ENCODE measurements at regions not wholly inside any gene's neighbourhood (a gene's known extent, or its start where the extent isn't known, plus 50 kb on each side); places are given as distances from the start of the nearest gene placed in this dataset.

DNA sequence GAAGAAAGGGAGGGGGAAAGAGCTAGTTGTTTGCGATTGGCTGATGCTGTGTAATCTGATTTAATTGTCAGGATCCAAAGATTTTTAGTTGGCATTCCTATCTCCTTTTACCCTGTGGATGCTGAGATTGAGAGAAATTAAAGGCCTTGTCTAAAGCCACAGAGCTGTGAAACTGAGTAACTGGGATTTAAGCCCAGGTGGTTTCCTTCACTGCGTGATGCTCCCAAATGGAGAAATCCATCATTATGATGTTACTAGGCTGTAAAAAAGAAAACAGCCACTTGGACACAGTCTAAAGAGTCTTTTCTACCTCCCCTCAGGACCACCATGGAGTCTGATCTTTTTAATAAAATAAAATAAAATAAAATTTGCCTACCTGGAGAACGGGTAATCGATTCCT lies 883.0 kb upstream of the NR2F2 start:
- TF ChIP-seq, protein P1, sequence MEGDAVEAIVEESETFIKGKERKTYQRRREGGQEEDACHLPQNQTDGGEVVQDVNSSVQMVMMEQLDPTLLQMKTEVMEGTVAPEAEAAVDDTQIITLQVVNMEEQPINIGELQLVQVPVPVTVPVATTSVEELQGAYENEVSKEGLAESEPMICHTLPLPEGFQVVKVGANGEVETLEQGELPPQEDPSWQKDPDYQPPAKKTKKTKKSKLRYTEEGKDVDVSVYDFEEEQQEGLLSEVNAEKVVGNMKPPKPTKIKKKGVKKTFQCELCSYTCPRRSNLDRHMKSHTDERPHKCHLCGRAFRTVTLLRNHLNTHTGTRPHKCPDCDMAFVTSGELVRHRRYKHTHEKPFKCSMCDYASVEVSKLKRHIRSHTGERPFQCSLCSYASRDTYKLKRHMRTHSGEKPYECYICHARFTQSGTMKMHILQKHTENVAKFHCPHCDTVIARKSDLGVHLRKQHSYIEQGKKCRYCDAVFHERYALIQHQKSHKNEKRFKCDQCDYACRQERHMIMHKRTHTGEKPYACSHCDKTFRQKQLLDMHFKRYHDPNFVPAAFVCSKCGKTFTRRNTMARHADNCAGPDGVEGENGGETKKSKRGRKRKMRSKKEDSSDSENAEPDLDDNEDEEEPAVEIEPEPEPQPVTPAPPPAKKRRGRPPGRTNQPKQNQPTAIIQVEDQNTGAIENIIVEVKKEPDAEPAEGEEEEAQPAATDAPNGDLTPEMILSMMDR (IDR thresholded peaks at IDR 0.05; ENCODE audit: borderline replicate concordance, control extremely low read depth, extremely low read depth, insufficient read depth, missing control alignments): no peak
- DNase-seq (ENCODE audit: low spot score): no peak
- in situ Hi-C loops (cut with MboI; ENCODE audit: low sequenced_read_pairs, unreplicated experiment): no loop called here

DNA sequence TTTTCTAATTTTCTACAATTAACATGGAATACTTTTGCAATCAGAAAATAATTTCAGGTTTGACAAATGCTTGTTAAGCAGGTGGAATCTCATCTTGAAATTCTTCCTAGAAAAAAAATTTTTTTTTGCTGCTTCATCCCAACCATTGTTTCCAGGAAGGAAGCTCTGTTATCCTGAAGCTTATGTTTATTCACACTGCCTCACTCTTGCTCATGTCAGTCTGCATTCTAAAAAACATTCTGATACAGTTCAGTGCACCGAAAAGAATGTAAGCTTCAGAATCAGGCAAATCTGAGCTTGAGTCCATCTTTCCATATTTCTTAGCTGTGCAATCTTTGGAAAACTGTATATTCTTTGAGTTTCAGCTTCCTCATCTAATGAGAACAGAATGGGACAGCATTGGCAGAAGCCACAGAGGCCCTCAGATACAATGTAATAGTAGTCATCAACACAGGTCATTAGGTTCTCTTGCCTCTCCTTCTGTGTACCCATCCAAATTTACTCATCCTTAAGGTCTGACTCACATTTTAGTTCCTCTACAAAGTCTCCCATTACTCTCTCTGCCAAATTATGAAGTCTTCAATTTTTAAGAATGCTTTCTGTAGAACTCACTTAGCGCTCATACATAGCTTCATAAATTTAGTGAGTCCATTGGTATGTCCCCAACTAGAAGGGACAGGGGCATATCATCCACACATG lies 881.8 kb upstream of the NR2F2 start:
- TF ChIP-seq, protein P1 (IDR thresholded peaks at IDR 0.05; ENCODE audit: borderline replicate concordance, control extremely low read depth, extremely low read depth, insufficient read depth, missing control alignments): no peak
- in situ Hi-C loops (cut with MboI; ENCODE audit: low sequenced_read_pairs, unreplicated experiment): no loop called here
- DNase-seq (ENCODE audit: low spot score): no peak

- in situ Hi-C loops (cut with MboI; ENCODE audit: low sequenced_read_pairs, unreplicated experiment): no loop called here
- DNase-seq (ENCODE audit: low spot score): no peak
- TF ChIP-seq, protein P1 (IDR thresholded peaks at IDR 0.05; ENCODE audit: borderline replicate concordance, control extremely low read depth, extremely low read depth, insufficient read depth, missing control alignments): no peak
Observed at GRCh38 chr15:95449230-95449628, 881.3 kb upstream of the NR2F2 start.

- in situ Hi-C loops (cut with MboI; ENCODE audit: low sequenced_read_pairs, unreplicated experiment): no loop called here
- TF ChIP-seq, protein P1 (IDR thresholded peaks at IDR 0.05; ENCODE audit: borderline replicate concordance, control extremely low read depth, extremely low read depth, insufficient read depth, missing control alignments): no peak
- DNase-seq (ENCODE audit: low spot score): no peak
Observed at GRCh38 chr15:95450413-95450812, 880.1 kb upstream of the NR2F2 start.

- in situ Hi-C loops (cut with MboI; ENCODE audit: low sequenced_read_pairs, unreplicated experiment): no loop called here
- no peak for DNase-seq (ENCODE audit: low spot score)
- TF ChIP-seq, protein P1 (IDR thresholded peaks at IDR 0.05; ENCODE audit: borderline replicate concordance, control extremely low read depth, extremely low read depth, insufficient read depth, missing control alignments): no peak
Observed at GRCh38 chr15:95451938-95452337, 878.6 kb upstream of the NR2F2 start.

DNA sequence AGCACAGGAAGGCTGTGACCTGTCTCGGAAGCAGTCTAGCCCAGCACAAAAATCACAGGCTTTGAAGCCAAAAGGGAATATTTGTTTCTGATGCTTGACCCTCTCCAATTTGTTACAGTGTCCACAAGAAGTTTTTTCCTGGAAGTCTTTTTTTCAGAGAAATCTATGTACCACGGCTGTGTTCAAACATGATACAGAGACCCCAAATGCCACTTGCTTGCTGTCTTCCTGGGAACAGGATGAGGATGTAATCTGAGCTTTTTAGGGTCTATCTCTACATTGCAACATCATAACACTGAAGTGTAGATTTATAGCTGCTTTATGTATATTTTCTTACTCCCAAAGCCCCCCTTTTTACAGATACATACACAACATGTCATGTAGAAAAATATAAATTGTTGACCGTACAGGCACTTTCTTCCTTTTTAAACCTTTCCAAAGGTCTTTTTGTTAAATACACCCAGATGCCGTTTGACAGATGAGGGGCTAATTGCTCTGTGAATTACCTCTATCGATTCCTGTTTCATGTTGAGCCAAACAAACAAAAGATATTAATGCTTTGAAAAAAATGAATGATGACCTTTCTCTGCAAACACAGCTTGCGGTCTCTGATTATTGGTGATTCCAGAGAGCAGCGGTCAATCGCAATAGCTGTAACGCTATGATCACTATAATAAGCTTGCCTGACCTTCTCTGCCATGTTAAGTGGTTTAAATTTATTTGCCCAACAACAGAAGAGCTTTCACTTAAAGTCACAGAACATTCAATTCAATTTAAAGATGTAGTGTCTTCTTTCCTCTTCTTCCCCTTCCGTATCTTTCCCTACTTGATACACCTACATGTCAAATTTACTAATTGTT lies 875.9 kb upstream of the NR2F2 start:
- in situ Hi-C loops (cut with MboI; ENCODE audit: low sequenced_read_pairs, unreplicated experiment): no loop called here
- DNase-seq (ENCODE audit: low spot score): no peak
- TF ChIP-seq, protein P1 (IDR thresholded peaks at IDR 0.05; ENCODE audit: borderline replicate concordance, control extremely low read depth, extremely low read depth, insufficient read depth, missing control alignments): no peak
